ENCODE measurements at regions not wholly inside any gene's neighbourhood (a gene's known extent, or its start where the extent isn't known, plus 50 kb on each side); places are given as distances from the start of the nearest gene placed in this dataset.

- no peak for TF ChIP-seq CTCF (IDR thresholded peaks at IDR 0.05)
Observed at GRCh38 chrX:134073341-134073740, 87.9 kb upstream of the GPC3 start.

GRCh38 chrX:134074151-134074550, 88.8 kb upstream of the GPC3 start:
- TF ChIP-seq CTCF (IDR thresholded peaks at IDR 0.05): no peak

GRCh38 chrX:134075894-134076718, 90.7 kb upstream of the GPC3 start:
- TF ChIP-seq CTCF (IDR thresholded peaks at IDR 0.05): no peak

- TF ChIP-seq CTCF (IDR thresholded peaks at IDR 0.05): no peak
Observed at GRCh38 chrX:134095366-134095765, 110.0 kb upstream of the GPC3 start.

- no peak for TF ChIP-seq CTCF (IDR thresholded peaks at IDR 0.05)
Observed at GRCh38 chrX:134101636-134102035, 116.2 kb upstream of the GPC3 start.

- TF ChIP-seq CTCF (IDR thresholded peaks at IDR 0.05): no peak
Observed at GRCh38 chrX:134115270-134115669, 121.7 kb upstream of the CCDC160 start.

- TF ChIP-seq CTCF (IDR thresholded peaks at IDR 0.05): no peak
Observed at GRCh38 chrX:134137341-134137740, 99.6 kb upstream of the CCDC160 start.

GRCh38 chrX:134139090-134139489, 97.9 kb upstream of the CCDC160 start:
- TF ChIP-seq CTCF (IDR thresholded peaks at IDR 0.05): no peak

Measured in LNCAP (cell line).